Hematopoietic multipotent progenitor cell treated with erythropoietin and hydrocortisone succinate and interleukin-3 and kit ligand, for 15 days (in vitro differentiated cells): ENCODE measurements at regions not wholly inside any gene's neighbourhood (a gene's known extent, or its start where the extent isn't known, plus 50 kb on each side); places are given as distances from the start of the nearest gene placed in this dataset.
"Not testable (repeated sequence)": the region's sequence is repeated elsewhere in the genome, so short reads cannot be mapped to it uniquely, and the experiment has no call there.

Experiments used
- DNase-seq: peaks from one replicate; pipeline ENCODE4 v3.0.0-alpha.2; 2015; ENCODE audit warnings: low spot score

GRCh38 chr18:70420146-70420898 is 131.5 kb downstream of the SOCS6 start:
- DNase-seq = no peak

GRCh38 chr18:70419526-70419925 is 130.7 kb downstream of the SOCS6 start:
- no peak for DNase-seq

- DNase-seq = no peak
These were observed 129.9 kb downstream of the SOCS6 start for GRCh38 chr18:70418546-70419311.

GRCh38 chr18:70417847-70418246 is 129.0 kb downstream of the SOCS6 start:
- DNase-seq = no peak

GRCh38 chr18:70416496-70416895 is 127.7 kb downstream of the SOCS6 start:
- no peak for DNase-seq

GRCh38 chr18:70415823-70416488 is 127.1 kb downstream of the SOCS6 start:
- DNase-seq = no peak

GRCh38 chr18:70414315-70414900 is 125.6 kb downstream of the SOCS6 start:
- no peak for DNase-seq

GRCh38 chr18:70413455-70413854 is 124.6 kb downstream of the SOCS6 start:
- DNase-seq = no peak

- no peak for DNase-seq
These were observed 123.1 kb downstream of the SOCS6 start for GRCh38 chr18:70411876-70412435.

- DNase-seq = no peak
These were observed 122.5 kb downstream of the SOCS6 start for GRCh38 chr18:70411307-70411706.

- no peak for DNase-seq
These were observed 116.2 kb downstream of the SOCS6 start for GRCh38 chr18:70405052-70405451.

- no peak for DNase-seq
These were observed 111.6 kb downstream of the SOCS6 start for GRCh38 chr18:70400476-70400875.

- no peak for DNase-seq
These were observed 109.2 kb downstream of the SOCS6 start for GRCh38 chr18:70398076-70398475.

- no peak for DNase-seq
These were observed 108.5 kb downstream of the SOCS6 start for GRCh38 chr18:70397259-70397925.

GRCh38 chr18:70395771-70396170 is 106.9 kb downstream of the SOCS6 start:
- not testable (repeated sequence) for DNase-seq

- no peak for DNase-seq
These were observed 105.8 kb downstream of the SOCS6 start for GRCh38 chr18:70394672-70395071.

- no peak for DNase-seq
These were observed 101.7 kb downstream of the SOCS6 start for GRCh38 chr18:70390371-70391090.

GRCh38 chr18:70389036-70389435 is 100.2 kb downstream of the SOCS6 start:
- DNase-seq = not testable (repeated sequence)

GRCh38 chr18:70387027-70387426 is 98.2 kb downstream of the SOCS6 start:
- DNase-seq = no peak

- DNase-seq = no peak
These were observed 97.7 kb downstream of the SOCS6 start for GRCh38 chr18:70386582-70386981.

- no peak for DNase-seq
These were observed 96.6 kb downstream of the SOCS6 start for GRCh38 chr18:70385474-70385873.
